Activated CD8-positive, alpha-beta memory T cell treated with anti-CD3 and anti-CD28 coated beads, Interleukin-2, amount 10 ng/mL, durations not matched to agents 7 days and 5 days (primary cell): ENCODE measurements at regions not wholly inside any gene's neighbourhood (a gene's known extent, or its start where the extent isn't known, plus 50 kb on each side); places are given as distances from the start of the nearest gene placed in this dataset.
A peak's percentile ranks its signal among the peaks of the same experiment; 100 is the strongest.
"Not testable (repeated sequence)": the region's sequence is repeated elsewhere in the genome, so short reads cannot be mapped to it uniquely, and the experiment has no call there.

Experiments used
- ATAC-seq: fragments of 150-1000 bp; cut with Tn5 transposase; one replicate; pipeline ENCODE4 v1.10.0; 2021; ENCODE audit warnings: moderate library complexity
- CTCF ChIA-PET: fragments of 350-600 bp; sonication (Branson Sonifier 250); formaldehyde crosslinking; loops from one replicate; lab custom pipeline; 2021; ENCODE audit warnings: antibody characterized with exemption; lab: Charles Lee
- DNase-seq: peaks from one replicate; pipeline ENCODE4 v3.0.0-alpha.2; 2020
- H3K27ac Mint-ChIP-seq: one replicate; pipeline ENCODE4 v1.8.0; 2021; ENCODE audit warnings: mild to moderate bottlenecking, mixed read lengths
- H3K27me3 Mint-ChIP-seq: one replicate; pipeline ENCODE4 v1.8.0; 2021; ENCODE audit warnings: mixed read lengths
- H3K36me3 Mint-ChIP-seq: one replicate; pipeline ENCODE4 v1.8.0; 2021; ENCODE audit warnings: mild to moderate bottlenecking, mixed read lengths
- H3K4me1 Mint-ChIP-seq: one replicate; pipeline ENCODE4 v1.8.0; 2021; ENCODE audit warnings: mixed read lengths
- H3K4me3 Mint-ChIP-seq: one replicate; pipeline ENCODE4 v1.8.0; 2021; ENCODE audit warnings: mild to moderate bottlenecking, moderate library complexity, mixed read lengths
- H3K9me3 Mint-ChIP-seq: one replicate; pipeline ENCODE4 v1.8.0; 2022; ENCODE audit warnings: low read depth, mixed read lengths

GRCh38 chr17:45579529-45580495, 89.3 kb upstream of the PLEKHM1 start:
- Mint-ChIP-seq H3K4me3 (no peak overlapping the region), H3K36me3 (peaks cover 31% of the 10 kb centered on the region), H3K4me1 (peaks cover 41% of the 10 kb centered on the region), H3K9me3 (no peaks in the 10 kb centered on the region), H3K27me3 (no peaks in the 10 kb centered on the region), H3K27ac (no peak overlapping the region)
- no peak for DNase-seq
- ATAC-seq, result no peak
- CTCF ChIA-PET, result interaction anchor here (0.6 kb wide), 1 partner anchor 919 kb away, joined by 3 read pairs; no protein-coding TSS in a partner anchor

GRCh38 chr17:45580924-45581323, 90.4 kb upstream of the PLEKHM1 start:
- H3K36me3 Mint-ChIP-seq, result peaks cover 30% of the 10 kb centered on the region
- H3K27ac Mint-ChIP-seq, result no peak overlapping the region
- peaks cover 39% of the 10 kb centered on the region for H3K4me1 Mint-ChIP-seq
- H3K27me3 Mint-ChIP-seq, result peaks cover 2% of the 10 kb centered on the region
- H3K4me3 Mint-ChIP-seq, result no peak overlapping the region
- no peak for DNase-seq
- CTCF ChIA-PET, result no interaction called here
- H3K9me3 Mint-ChIP-seq, result no peaks in the 10 kb centered on the region
- ATAC-seq, result no peak

GRCh38 chr17:45581860-45582259, 91.3 kb upstream of the PLEKHM1 start:
- ATAC-seq (no peak), DNase-seq (no peak)
- H3K9me3 Mint-ChIP-seq, result no peaks in the 10 kb centered on the region
- no peak overlapping the region for H3K27ac Mint-ChIP-seq
- peaks cover 2% of the 10 kb centered on the region for H3K27me3 Mint-ChIP-seq
- CTCF ChIA-PET, result interaction anchor here (1.3 kb wide), 1 partner anchor 705 kb away, joined by 5 read pairs; no protein-coding TSS in a partner anchor
- H3K4me1 Mint-ChIP-seq, result peaks cover 38% of the 10 kb centered on the region
- H3K36me3 Mint-ChIP-seq, result peaks cover 25% of the 10 kb centered on the region
- H3K4me3 Mint-ChIP-seq, result no peak overlapping the region

GRCh38 chr17:45584092-45585036, 93.8 kb upstream of the PLEKHM1 start:
- Mint-ChIP-seq H3K27me3 (peaks cover 6% of the 10 kb centered on the region), H3K36me3 (peaks cover 24% of the 10 kb centered on the region), H3K4me3 (peak overlapping the region; percentile 89), H3K4me1 (peaks cover 35% of the 10 kb centered on the region), H3K27ac (peak overlapping the region; percentile 91), H3K9me3 (no peaks in the 10 kb centered on the region)
- DNase-seq (peak; percentile 87), ATAC-seq (peak; percentile 66)
- CTCF ChIA-PET, result no interaction called here

- CTCF ChIA-PET, result interaction anchor here (0.6 to 1.2 kb wide), 3 partner anchors 157 to 628 kb away, joined by 3 to 4 read pairs (median 3); partner anchors contain the start of gene KANSL1
- peak; percentile 82 for ATAC-seq
- H3K4me3 Mint-ChIP-seq, result peak overlapping the region; percentile 89
- peaks cover 25% of the 10 kb centered on the region for H3K36me3 Mint-ChIP-seq
- H3K27me3 Mint-ChIP-seq, H3K9me3 Mint-ChIP-seq: not testable (repeated sequence)
- H3K4me1 Mint-ChIP-seq, result peaks cover 29% of the 10 kb centered on the region
- peak; percentile 90 for DNase-seq
- H3K27ac Mint-ChIP-seq, result peak overlapping the region; percentile 84
Observed at GRCh38 chr17:45585037-45585733, 94.7 kb upstream of the PLEKHM1 start.

GRCh38 chr17:45585794-45586650, 95.5 kb upstream of the PLEKHM1 start:
- peak; percentile 55 for DNase-seq
- ATAC-seq, result peak; percentile 5
- not testable (repeated sequence) for H3K27me3 Mint-ChIP-seq, H3K9me3 Mint-ChIP-seq
- Mint-ChIP-seq H3K4me3 (peak overlapping the region; percentile 89), H3K36me3 (peaks cover 22% of the 10 kb centered on the region), H3K27ac (peak overlapping the region; percentile 84), H3K4me1 (peaks cover 25% of the 10 kb centered on the region)
- CTCF ChIA-PET, result interaction anchor here (0.6 to 1.2 kb wide), 3 partner anchors 157 to 627 kb away, joined by 3 to 4 read pairs (median 3); partner anchors contain the start of gene KANSL1

- DNase-seq, H3K27ac Mint-ChIP-seq, ATAC-seq, H3K27me3 Mint-ChIP-seq, H3K4me3 Mint-ChIP-seq, CTCF ChIA-PET, H3K9me3 Mint-ChIP-seq: not testable (repeated sequence)
- peaks cover 21% of the 10 kb centered on the region for H3K4me1 Mint-ChIP-seq
- H3K36me3 Mint-ChIP-seq, result peaks cover 20% of the 10 kb centered on the region
Observed at GRCh38 chr17:45586651-45586934, 96.1 kb upstream of the PLEKHM1 start.

GRCh38 chr17:45592433-45592923, 102.0 kb upstream of the PLEKHM1 start:
- ATAC-seq (peak; percentile 92), DNase-seq (peak; percentile 80)
- H3K9me3 Mint-ChIP-seq, H3K27ac Mint-ChIP-seq, H3K4me3 Mint-ChIP-seq, H3K36me3 Mint-ChIP-seq, H3K4me1 Mint-ChIP-seq, CTCF ChIA-PET: not testable (repeated sequence)
- peaks cover 21% of the 10 kb centered on the region for H3K27me3 Mint-ChIP-seq

GRCh38 chr17:45596347-45596746, 105.8 kb upstream of the PLEKHM1 start:
- CTCF ChIA-PET, H3K4me3 Mint-ChIP-seq, H3K36me3 Mint-ChIP-seq, H3K27ac Mint-ChIP-seq, DNase-seq, H3K9me3 Mint-ChIP-seq, ATAC-seq, H3K4me1 Mint-ChIP-seq: not testable (repeated sequence)
- peaks cover 19% of the 10 kb centered on the region for H3K27me3 Mint-ChIP-seq

GRCh38 chr17:45600052-45601012, 109.8 kb upstream of the PLEKHM1 start:
- H3K4me3 Mint-ChIP-seq, CTCF ChIA-PET, H3K27ac Mint-ChIP-seq, H3K36me3 Mint-ChIP-seq, H3K4me1 Mint-ChIP-seq, H3K9me3 Mint-ChIP-seq, H3K27me3 Mint-ChIP-seq: not testable (repeated sequence)
- ATAC-seq, result peak; percentile 83
- peak; percentile 62 for DNase-seq

- H3K27me3 Mint-ChIP-seq, H3K4me1 Mint-ChIP-seq, H3K27ac Mint-ChIP-seq, H3K36me3 Mint-ChIP-seq, CTCF ChIA-PET, H3K9me3 Mint-ChIP-seq, H3K4me3 Mint-ChIP-seq, ATAC-seq, DNase-seq: not testable (repeated sequence)
Observed at GRCh38 chr17:45601013-45601412, 110.5 kb upstream of the PLEKHM1 start.
